ENCODE measurements at regions not wholly inside any gene's neighbourhood (a gene's known extent, or its start where the extent isn't known, plus 50 kb on each side); places are given as distances from the start of the nearest gene placed in this dataset.

- TF ChIP-seq POLR2A (IDR thresholded peaks at IDR 0.05), result no peak
- TF ChIP-seq, protein P1, sequence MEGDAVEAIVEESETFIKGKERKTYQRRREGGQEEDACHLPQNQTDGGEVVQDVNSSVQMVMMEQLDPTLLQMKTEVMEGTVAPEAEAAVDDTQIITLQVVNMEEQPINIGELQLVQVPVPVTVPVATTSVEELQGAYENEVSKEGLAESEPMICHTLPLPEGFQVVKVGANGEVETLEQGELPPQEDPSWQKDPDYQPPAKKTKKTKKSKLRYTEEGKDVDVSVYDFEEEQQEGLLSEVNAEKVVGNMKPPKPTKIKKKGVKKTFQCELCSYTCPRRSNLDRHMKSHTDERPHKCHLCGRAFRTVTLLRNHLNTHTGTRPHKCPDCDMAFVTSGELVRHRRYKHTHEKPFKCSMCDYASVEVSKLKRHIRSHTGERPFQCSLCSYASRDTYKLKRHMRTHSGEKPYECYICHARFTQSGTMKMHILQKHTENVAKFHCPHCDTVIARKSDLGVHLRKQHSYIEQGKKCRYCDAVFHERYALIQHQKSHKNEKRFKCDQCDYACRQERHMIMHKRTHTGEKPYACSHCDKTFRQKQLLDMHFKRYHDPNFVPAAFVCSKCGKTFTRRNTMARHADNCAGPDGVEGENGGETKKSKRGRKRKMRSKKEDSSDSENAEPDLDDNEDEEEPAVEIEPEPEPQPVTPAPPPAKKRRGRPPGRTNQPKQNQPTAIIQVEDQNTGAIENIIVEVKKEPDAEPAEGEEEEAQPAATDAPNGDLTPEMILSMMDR (IDR thresholded peaks at IDR 0.05), result no peak
Measured at GRCh38 chr14:83287300-83287699, 1753.6 kb upstream of the SEL1L start.

Data from sigmoid colon (tissue), 3 donors.